ENCODE measurements at regions not wholly inside any gene's neighbourhood (a gene's known extent, or its start where the extent isn't known, plus 50 kb on each side); places are given as distances from the start of the nearest gene placed in this dataset.
"Not testable (repeated sequence)": the region's sequence is repeated elsewhere in the genome, so short reads cannot be mapped to it uniquely, and the experiment has no call there.

- Histone ChIP-seq H3K27ac (no peak overlapping the region), H3K27me3 (ENCODE audit: low read depth) (no peaks in the 10 kb centered on the region), H3K36me3 (no peaks in the 10 kb centered on the region), H3K4me3 (no peak overlapping the region), H3K9me3 (no peaks in the 10 kb centered on the region), H3K4me1 (no peaks in the 10 kb centered on the region)
- ATAC-seq, result no peak
- no peak for TF ChIP-seq CTCF (IDR thresholded peaks at IDR 0.05)
- DNase-seq, result no peak
- intact Hi-C loops (cut with DNase I), result no loop called here
These were observed 80.3 kb downstream of the SKIDA1 start for GRCh38 chr10:21445163-21445562.

GRCh38 chr10:21441625-21442024 is 83.9 kb downstream of the SKIDA1 start:
- H3K27me3 ChIP-seq (ENCODE audit: low read depth), result no peaks in the 10 kb centered on the region
- no peaks in the 10 kb centered on the region for H3K9me3 ChIP-seq
- no peak for TF ChIP-seq CTCF (IDR thresholded peaks at IDR 0.05)
- no peak overlapping the region for H3K27ac ChIP-seq
- no peaks in the 10 kb centered on the region for H3K36me3 ChIP-seq
- DNase-seq (no peak), ATAC-seq (no peak)
- H3K4me1 ChIP-seq, result no peaks in the 10 kb centered on the region
- intact Hi-C loops (cut with DNase I), result no loop called here
- no peak overlapping the region for H3K4me3 ChIP-seq

- intact Hi-C loops (cut with DNase I); ATAC-seq: not testable (repeated sequence)
These were observed 86.6 kb downstream of the SKIDA1 start for GRCh38 chr10:21438914-21439313.

GRCh38 chr10:21437770-21438382 is 87.6 kb downstream of the SKIDA1 start:
- no peak overlapping the region for H3K4me3 ChIP-seq

More at GRCh38 chr10:21438914-21439313, 86.6 kb downstream of the SKIDA1 start:
- not testable (repeated sequence) for H3K9me3 ChIP-seq; DNase-seq; H3K4me1 ChIP-seq; H3K27me3 ChIP-seq (ENCODE audit: low read depth); H3K27ac ChIP-seq; H3K4me3 ChIP-seq; H3K36me3 ChIP-seq

GRCh38 chr10:21432266-21432665 is 93.2 kb downstream of the SKIDA1 start:
- intact Hi-C loops (cut with DNase I), result no loop called here

More at GRCh38 chr10:21437770-21438382, 87.6 kb downstream of the SKIDA1 start:
- no peak for TF ChIP-seq CTCF (IDR thresholded peaks at IDR 0.05)
- intact Hi-C loops (cut with DNase I), result no loop called here
- Histone ChIP-seq H3K9me3 (no peaks in the 10 kb centered on the region), H3K27me3 (ENCODE audit: low read depth) (no peaks in the 10 kb centered on the region), H3K4me1 (no peaks in the 10 kb centered on the region), H3K27ac (no peak overlapping the region), H3K36me3 (no peaks in the 10 kb centered on the region)
- ATAC-seq (no peak), DNase-seq (no peak)

More at GRCh38 chr10:21432266-21432665, 93.2 kb downstream of the SKIDA1 start:
- Histone ChIP-seq H3K27me3 (ENCODE audit: low read depth) (no peaks in the 10 kb centered on the region), H3K9me3 (no peaks in the 10 kb centered on the region), H3K36me3 (no peaks in the 10 kb centered on the region), H3K4me1 (no peaks in the 10 kb centered on the region), H3K27ac (no peak overlapping the region), H3K4me3 (no peak overlapping the region)
- DNase-seq (no peak), ATAC-seq (no peak)
- TF ChIP-seq CTCF (IDR thresholded peaks at IDR 0.05), result no peak

All from lower lobe of right lung (tissue), 2 donors.